ENCODE measurements at regions not wholly inside any gene's neighbourhood (a gene's known extent, or its start where the extent isn't known, plus 50 kb on each side); places are given as distances from the start of the nearest gene placed in this dataset.

DNA sequence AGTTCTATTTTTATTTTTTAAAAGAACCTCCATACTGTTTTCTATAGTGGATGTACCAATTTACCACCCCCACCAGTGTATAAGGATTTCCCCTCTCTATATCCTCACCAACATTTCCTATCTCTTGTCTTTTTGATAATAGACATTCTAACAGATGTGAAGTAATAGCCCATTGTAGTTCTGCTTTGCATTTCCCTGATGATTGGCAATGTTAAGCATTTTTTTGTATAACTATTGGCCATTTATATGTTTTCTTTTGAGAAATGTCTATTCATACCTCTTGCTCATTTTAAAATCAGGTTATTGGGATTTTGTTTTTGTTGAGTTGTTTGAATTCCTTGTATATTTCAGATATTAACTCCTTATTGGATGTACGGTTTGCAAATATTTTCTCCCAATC, 251.1 kb upstream of the HTR2C start:
- DNase-seq (ENCODE audit: low spot score), result no peak

DNA sequence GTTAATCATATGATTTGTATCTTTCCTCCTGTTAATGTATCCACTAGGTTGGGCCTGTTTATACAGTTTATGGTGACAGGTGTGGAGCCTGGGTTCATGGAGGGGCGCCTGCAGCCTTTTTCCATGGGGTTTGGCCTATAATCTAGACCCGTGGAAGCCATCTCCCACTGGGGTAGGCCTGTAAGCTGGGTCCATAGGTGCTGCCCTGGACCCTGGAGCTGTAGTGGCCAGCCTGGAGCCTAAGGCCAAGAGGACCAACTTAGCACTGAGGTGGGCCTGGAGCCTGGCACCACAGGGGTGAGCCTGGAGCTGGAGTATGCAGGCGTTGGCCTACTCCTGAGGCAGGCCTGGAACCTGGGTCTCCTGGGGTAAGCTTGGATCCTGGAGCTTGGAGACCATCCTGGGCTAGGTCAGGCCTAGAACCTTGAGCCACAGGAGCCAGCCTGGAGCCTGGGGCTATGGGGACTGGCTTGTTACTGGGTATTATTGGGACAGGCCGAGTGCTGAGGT, 249.4 kb upstream of the HTR2C start:
- DNase-seq (ENCODE audit: low spot score), result no peak

DNA sequence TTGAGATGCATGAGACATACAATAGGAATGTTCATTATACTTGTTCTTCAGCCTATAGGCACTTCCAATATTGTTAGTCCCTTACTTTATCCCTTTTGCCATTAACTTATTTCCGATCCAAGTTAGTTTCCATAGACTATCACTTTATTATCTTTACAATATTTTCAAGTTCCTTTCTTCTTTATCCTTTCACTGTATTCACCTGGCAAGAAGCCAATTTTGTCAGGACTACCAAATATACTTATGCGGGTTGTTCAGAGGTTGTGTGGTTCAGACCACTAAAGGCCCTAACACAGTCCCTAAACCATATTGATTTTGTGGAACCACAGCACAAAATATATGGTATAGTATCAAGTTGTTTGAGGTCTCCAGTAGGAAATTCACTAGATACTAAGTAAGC, 245.0 kb upstream of the HTR2C start:
- DNase-seq (ENCODE audit: low spot score), result no peak

- peak; percentile 19 for DNase-seq (ENCODE audit: low spot score)
These were observed 239.0 kb upstream of the HTR2C start for GRCh38 chrX:114344756-114345349.

DNA sequence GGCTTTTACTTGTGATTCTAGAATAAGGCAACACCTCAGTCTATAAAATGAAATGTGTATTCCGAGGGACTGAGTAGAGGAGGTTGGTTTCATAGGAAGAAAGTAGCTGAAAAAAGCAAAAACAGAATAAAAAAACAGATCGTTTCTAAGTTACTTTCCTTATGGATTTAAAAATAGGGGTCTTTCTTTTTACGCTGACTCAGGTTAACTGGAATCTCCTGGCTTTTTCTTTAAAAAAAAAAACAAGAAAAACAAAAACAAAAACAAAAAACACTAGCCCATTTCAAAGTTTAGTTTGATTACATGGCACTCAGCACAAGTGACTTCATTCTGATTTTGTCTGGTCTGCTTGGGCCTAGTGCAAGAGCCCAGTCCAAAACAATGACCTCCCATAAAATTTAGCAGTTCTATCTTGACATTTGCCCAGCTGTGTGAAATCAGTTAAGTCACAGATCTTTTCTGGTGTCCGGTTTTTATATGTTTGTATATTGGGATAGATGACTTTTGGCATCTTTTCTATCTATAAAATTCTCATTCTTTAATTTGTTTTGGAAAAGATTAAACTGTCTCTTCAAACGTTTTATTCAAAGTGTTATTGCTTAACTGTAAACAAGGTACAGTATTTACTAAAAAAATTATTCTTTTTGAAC, 222.7 kb upstream of the HTR2C start:
- DNase-seq (ENCODE audit: low spot score), result no peak

GRCh38 chrX:114363346-114363745, 220.5 kb upstream of the HTR2C start:
- DNase-seq (ENCODE audit: low spot score), result no peak

- no peak for DNase-seq (ENCODE audit: low spot score)
These were observed 218.6 kb upstream of the HTR2C start for GRCh38 chrX:114365065-114365834.

- no peak for DNase-seq (ENCODE audit: low spot score)
These were observed 210.9 kb upstream of the HTR2C start for GRCh38 chrX:114372937-114373336.

GRCh38 chrX:114390251-114390796, 193.6 kb upstream of the HTR2C start:
- no peak for DNase-seq (ENCODE audit: low spot score)

Data from AG20443 (cell line).